ENCODE measurements at regions not wholly inside any gene's neighbourhood (a gene's known extent, or its start where the extent isn't known, plus 50 kb on each side); places are given as distances from the start of the nearest gene placed in this dataset.
"Not testable (repeated sequence)": the region's sequence is repeated elsewhere in the genome, so short reads cannot be mapped to it uniquely, and the experiment has no call there.

GRCh38 chrX:113802837-113803236, 781.0 kb upstream of the HTR2C start:
- Histone ChIP-seq H2AFZ (ENCODE audit: low read depth, low read length) (no peak overlapping the region), H3K27me3 (ENCODE audit: insufficient read depth, low read length) (no peaks in the 10 kb centered on the region), H3K9me3 (ENCODE audit: low read length) (no peaks in the 10 kb centered on the region), H3K4me3 (ENCODE audit: low read length) (no peak overlapping the region), H3K4me1 (ENCODE audit: insufficient read depth, low read length) (no peaks in the 10 kb centered on the region), H3K36me3 (ENCODE audit: insufficient read depth, low read length) (no peaks in the 10 kb centered on the region)

DNA sequence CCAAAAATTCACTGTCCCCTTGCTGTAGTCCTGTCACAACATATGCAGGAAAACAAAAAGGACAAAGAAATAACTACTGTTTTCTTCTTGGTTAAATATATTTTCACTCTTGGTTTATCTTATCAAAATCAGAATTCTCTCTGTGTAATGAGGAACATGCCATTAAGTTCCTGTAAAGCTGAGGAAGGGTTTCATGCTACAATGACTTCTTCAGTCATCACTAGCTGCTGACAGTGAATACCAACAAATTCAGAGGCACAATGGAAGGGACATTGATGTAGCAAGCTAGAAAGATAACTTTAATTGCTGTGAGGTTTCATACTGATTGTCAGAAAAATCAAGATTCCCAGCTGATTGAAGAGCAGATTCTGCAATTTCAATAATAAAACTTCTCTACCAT, 782.9 kb upstream of the HTR2C start:
- Histone ChIP-seq H3K36me3 (ENCODE audit: insufficient read depth, low read length) (no peaks in the 10 kb centered on the region), H3K9me3 (ENCODE audit: low read length) (no peaks in the 10 kb centered on the region)

GRCh38 chrX:113793563-113793962, 790.3 kb upstream of the HTR2C start:
- Histone ChIP-seq H3K36me3 (ENCODE audit: insufficient read depth, low read length) (no peaks in the 10 kb centered on the region), H3K4me3 (ENCODE audit: low read length) (no peak overlapping the region)

More for the DNA sequence above, 782.9 kb upstream of the HTR2C start:
- H3K4me3 ChIP-seq (ENCODE audit: low read length): no peak overlapping the region
- H3K27me3 ChIP-seq (ENCODE audit: insufficient read depth, low read length): no peaks in the 10 kb centered on the region
- H3K4me1 ChIP-seq (ENCODE audit: insufficient read depth, low read length): no peaks in the 10 kb centered on the region
- H2AFZ ChIP-seq (ENCODE audit: low read depth, low read length): no peak overlapping the region

GRCh38 chrX:113790987-113791386, 792.9 kb upstream of the HTR2C start:
- Histone ChIP-seq H3K9me3 (ENCODE audit: low read length) (no peaks in the 10 kb centered on the region), H3K36me3 (ENCODE audit: insufficient read depth, low read length) (no peaks in the 10 kb centered on the region), H3K4me3 (ENCODE audit: low read length) (no peak overlapping the region), H3K4me1 (ENCODE audit: insufficient read depth, low read length) (no peaks in the 10 kb centered on the region), H2AFZ (ENCODE audit: low read depth, low read length) (no peak overlapping the region), H3K27me3 (ENCODE audit: insufficient read depth, low read length) (peaks cover 5% of the 10 kb centered on the region)

More at GRCh38 chrX:113793563-113793962, 790.3 kb upstream of the HTR2C start:
- Histone ChIP-seq H3K4me1 (ENCODE audit: insufficient read depth, low read length) (no peaks in the 10 kb centered on the region), H3K27me3 (ENCODE audit: insufficient read depth, low read length) (peaks cover 3% of the 10 kb centered on the region), H2AFZ (ENCODE audit: low read depth, low read length) (no peak overlapping the region), H3K9me3 (ENCODE audit: low read length) (no peaks in the 10 kb centered on the region)

DNA sequence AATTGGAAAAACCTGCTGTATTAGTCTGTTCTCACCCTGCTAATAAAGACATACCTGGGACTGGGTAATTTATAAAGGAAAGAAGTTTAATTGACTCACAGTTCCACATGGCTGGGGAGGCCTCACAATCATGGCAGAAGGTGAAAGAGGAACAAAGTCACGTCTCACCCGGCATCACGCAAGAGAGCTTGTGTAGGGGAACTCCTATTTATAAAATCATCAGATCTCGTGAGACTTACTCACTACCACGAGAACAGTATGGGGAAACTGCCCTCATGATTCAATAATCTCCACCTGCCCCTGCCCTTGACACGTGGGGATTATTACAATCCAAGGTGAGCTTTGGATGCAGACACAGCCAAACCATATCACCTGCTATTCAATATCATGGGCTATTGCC, 799.1 kb upstream of the HTR2C start:
- H3K4me1 ChIP-seq (ENCODE audit: insufficient read depth, low read length); H3K4me3 ChIP-seq (ENCODE audit: low read length): not testable (repeated sequence)

GRCh38 chrX:113770806-113771205, 813.1 kb upstream of the HTR2C start:
- H3K36me3 ChIP-seq (ENCODE audit: insufficient read depth, low read length): no peaks in the 10 kb centered on the region
- no peaks in the 10 kb centered on the region for H3K9me3 ChIP-seq (ENCODE audit: low read length)
- H3K4me3 ChIP-seq (ENCODE audit: low read length): no peak overlapping the region
- peaks cover 3% of the 10 kb centered on the region for H3K27me3 ChIP-seq (ENCODE audit: insufficient read depth, low read length)
- H2AFZ ChIP-seq (ENCODE audit: low read depth, low read length): no peak overlapping the region
- no peaks in the 10 kb centered on the region for H3K4me1 ChIP-seq (ENCODE audit: insufficient read depth, low read length)

More for the DNA sequence above, 799.1 kb upstream of the HTR2C start:
- H3K9me3 ChIP-seq (ENCODE audit: low read length); H3K36me3 ChIP-seq (ENCODE audit: insufficient read depth, low read length); H3K27me3 ChIP-seq (ENCODE audit: insufficient read depth, low read length); H2AFZ ChIP-seq (ENCODE audit: low read depth, low read length): not testable (repeated sequence)

DNA sequence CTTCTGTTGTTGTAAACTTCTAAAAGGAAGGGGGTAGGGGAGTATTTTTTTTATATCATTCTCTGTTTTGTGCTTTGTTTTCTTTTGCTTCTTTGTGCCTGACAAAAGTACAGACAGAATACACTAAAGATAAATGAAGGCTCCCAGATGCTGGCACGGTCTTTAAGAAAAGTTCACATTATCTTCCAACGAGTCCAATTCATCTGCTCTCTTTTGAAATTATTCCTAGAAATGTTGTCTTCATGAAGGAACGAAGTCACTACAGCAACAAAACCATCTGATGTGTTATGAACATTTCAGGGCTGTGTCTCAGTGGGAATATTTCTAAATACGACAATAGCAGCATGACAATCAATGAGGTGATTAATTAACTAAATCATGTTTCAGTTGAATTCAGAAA, 813.8 kb upstream of the HTR2C start:
- Histone ChIP-seq H2AFZ (ENCODE audit: low read depth, low read length) (no peak overlapping the region), H3K9me3 (ENCODE audit: low read length) (no peaks in the 10 kb centered on the region), H3K4me3 (ENCODE audit: low read length) (no peak overlapping the region), H3K36me3 (ENCODE audit: insufficient read depth, low read length) (no peaks in the 10 kb centered on the region), H3K4me1 (ENCODE audit: insufficient read depth, low read length) (no peaks in the 10 kb centered on the region), H3K27me3 (ENCODE audit: insufficient read depth, low read length) (peaks cover 3% of the 10 kb centered on the region)

DNA sequence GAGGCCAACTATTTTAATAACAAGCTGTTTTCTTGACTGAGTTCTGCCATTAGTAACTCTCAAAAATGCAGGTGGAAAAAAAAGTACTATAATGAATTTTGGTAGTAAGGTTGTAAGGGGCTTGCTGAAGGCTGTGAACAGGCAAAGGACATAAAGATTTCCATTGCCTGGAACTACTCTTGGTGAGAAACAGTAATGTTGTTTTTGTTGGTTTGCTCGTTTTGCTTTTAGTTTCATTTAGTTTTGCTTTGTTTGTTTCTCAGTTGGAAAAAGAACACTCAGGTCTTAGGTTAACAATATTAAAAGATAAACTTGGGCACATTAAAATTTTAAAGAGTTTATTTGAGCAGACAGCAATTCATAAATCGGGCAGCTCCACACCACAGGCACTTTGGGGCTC, 824.5 kb upstream of the HTR2C start:
- Histone ChIP-seq H3K9me3 (ENCODE audit: low read length) (no peaks in the 10 kb centered on the region), H2AFZ (ENCODE audit: low read depth, low read length) (no peak overlapping the region), H3K27me3 (ENCODE audit: insufficient read depth, low read length) (peaks cover 4% of the 10 kb centered on the region), H3K4me1 (ENCODE audit: insufficient read depth, low read length) (no peaks in the 10 kb centered on the region), H3K36me3 (ENCODE audit: insufficient read depth, low read length) (no peaks in the 10 kb centered on the region), H3K4me3 (ENCODE audit: low read length) (no peak overlapping the region)

DNA sequence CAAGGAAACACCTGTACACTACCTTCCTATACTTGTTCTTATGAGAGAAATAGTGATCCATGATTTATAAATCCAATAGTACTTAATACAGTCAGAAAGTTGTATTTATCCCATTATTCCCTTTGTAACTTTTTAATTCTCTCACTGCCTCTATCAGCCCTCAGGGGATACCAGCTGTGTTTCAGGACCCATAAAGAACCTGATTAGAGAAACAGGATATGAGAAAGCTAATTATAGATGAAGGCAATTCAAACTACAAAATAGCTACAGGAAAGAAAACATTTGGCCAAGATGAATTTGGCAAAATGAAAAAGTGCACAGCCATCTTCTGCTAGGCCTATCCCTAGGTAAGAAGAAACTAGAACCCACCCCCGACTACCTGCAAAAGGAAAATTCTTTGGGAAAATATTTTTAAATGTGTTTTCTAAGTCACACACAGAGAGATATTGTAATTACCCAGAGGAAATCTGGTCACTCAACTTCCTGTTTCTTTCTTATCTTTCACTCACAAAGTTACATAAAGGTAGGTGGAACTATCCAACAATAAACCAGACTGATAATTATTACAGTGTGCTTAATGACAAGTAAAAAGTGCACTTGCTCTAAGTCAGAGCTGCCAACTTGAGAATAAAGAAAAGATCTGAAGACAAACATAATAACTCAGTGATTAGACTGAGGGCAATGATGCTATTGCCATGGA, 836.5 kb upstream of the HTR2C start:
- no peaks in the 10 kb centered on the region for H3K4me1 ChIP-seq (ENCODE audit: insufficient read depth, low read length)
- no peaks in the 10 kb centered on the region for H3K9me3 ChIP-seq (ENCODE audit: low read length)
- H3K4me3 ChIP-seq (ENCODE audit: low read length): no peak overlapping the region
- no peaks in the 10 kb centered on the region for H3K36me3 ChIP-seq (ENCODE audit: insufficient read depth, low read length)
- no peak overlapping the region for H2AFZ ChIP-seq (ENCODE audit: low read depth, low read length)
- H3K27me3 ChIP-seq (ENCODE audit: insufficient read depth, low read length): no peaks in the 10 kb centered on the region

- no peaks in the 10 kb centered on the region for H3K4me1 ChIP-seq (ENCODE audit: insufficient read depth, low read length)
- no peak overlapping the region for H2AFZ ChIP-seq (ENCODE audit: low read depth, low read length)
- H3K27me3 ChIP-seq (ENCODE audit: insufficient read depth, low read length): no peaks in the 10 kb centered on the region
- no peaks in the 10 kb centered on the region for H3K9me3 ChIP-seq (ENCODE audit: low read length)
- no peaks in the 10 kb centered on the region for H3K36me3 ChIP-seq (ENCODE audit: insufficient read depth, low read length)
- H3K4me3 ChIP-seq (ENCODE audit: low read length): no peak overlapping the region
These were observed 840.8 kb upstream of the HTR2C start for GRCh38 chrX:113743069-113743468.

- Histone ChIP-seq H3K36me3 (ENCODE audit: insufficient read depth, low read length) (no peaks in the 10 kb centered on the region), H3K27me3 (ENCODE audit: insufficient read depth, low read length) (no peaks in the 10 kb centered on the region), H3K9me3 (ENCODE audit: low read length) (no peaks in the 10 kb centered on the region), H3K4me1 (ENCODE audit: insufficient read depth, low read length) (no peaks in the 10 kb centered on the region), H2AFZ (ENCODE audit: low read depth, low read length) (no peak overlapping the region), H3K4me3 (ENCODE audit: low read length) (no peak overlapping the region)
These were observed 842.1 kb upstream of the HTR2C start for GRCh38 chrX:113741744-113742143.

DNA sequence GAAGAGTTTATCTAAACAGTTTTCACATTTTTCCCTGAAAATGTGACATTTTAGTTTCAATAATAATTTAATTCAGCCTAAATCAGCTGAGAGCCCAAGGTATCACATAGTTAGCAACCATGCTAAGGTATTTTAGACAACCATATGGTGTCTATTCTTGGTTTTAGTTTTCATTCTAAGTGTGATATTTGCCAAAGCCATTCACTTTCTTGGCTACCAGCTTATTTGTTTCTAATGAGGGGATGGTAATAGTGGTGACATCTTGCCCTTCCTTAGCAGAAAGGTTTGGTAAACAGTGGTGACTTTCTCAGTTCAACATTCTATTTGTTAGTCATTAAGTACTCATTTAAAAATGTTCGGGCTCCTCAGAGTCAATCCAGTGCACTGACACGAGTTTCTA, 854.9 kb upstream of the HTR2C start:
- Histone ChIP-seq H3K27me3 (ENCODE audit: insufficient read depth, low read length) (no peaks in the 10 kb centered on the region), H3K36me3 (ENCODE audit: insufficient read depth, low read length) (no peaks in the 10 kb centered on the region), H3K9me3 (ENCODE audit: low read length) (no peaks in the 10 kb centered on the region), H2AFZ (ENCODE audit: low read depth, low read length) (no peak overlapping the region), H3K4me3 (ENCODE audit: low read length) (no peak overlapping the region), H3K4me1 (ENCODE audit: insufficient read depth, low read length) (no peaks in the 10 kb centered on the region)

GRCh38 chrX:113726898-113727297, 857.0 kb upstream of the HTR2C start:
- H3K27me3 ChIP-seq (ENCODE audit: insufficient read depth, low read length): no peaks in the 10 kb centered on the region
- no peaks in the 10 kb centered on the region for H3K4me1 ChIP-seq (ENCODE audit: insufficient read depth, low read length)
- H3K4me3 ChIP-seq (ENCODE audit: low read length): no peak overlapping the region
- no peaks in the 10 kb centered on the region for H3K36me3 ChIP-seq (ENCODE audit: insufficient read depth, low read length)
- no peaks in the 10 kb centered on the region for H3K9me3 ChIP-seq (ENCODE audit: low read length)
- H2AFZ ChIP-seq (ENCODE audit: low read depth, low read length): no peak overlapping the region

DNA sequence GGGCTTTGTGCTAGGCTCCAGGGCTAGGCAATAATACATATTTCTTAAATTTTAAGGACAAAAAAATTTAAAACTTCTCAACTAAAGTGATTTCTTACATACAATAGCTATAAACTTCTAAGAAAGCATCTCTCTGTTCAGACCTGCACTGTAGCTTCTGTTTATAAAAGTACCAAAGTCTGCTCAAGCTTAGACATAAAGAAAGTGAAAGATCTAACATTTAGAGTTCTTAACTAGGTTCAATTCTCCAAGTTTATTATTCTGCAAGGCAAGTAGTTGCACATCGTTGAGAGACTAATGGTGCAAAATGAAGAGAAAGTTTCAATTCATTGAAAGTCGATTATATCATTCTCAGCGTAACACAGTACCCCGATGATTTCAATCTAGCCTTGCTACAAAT, 857.4 kb upstream of the HTR2C start:
- Histone ChIP-seq H3K27me3 (ENCODE audit: insufficient read depth, low read length) (no peaks in the 10 kb centered on the region), H3K4me3 (ENCODE audit: low read length) (no peak overlapping the region), H3K4me1 (ENCODE audit: insufficient read depth, low read length) (no peaks in the 10 kb centered on the region), H3K9me3 (ENCODE audit: low read length) (no peaks in the 10 kb centered on the region), H3K36me3 (ENCODE audit: insufficient read depth, low read length) (no peaks in the 10 kb centered on the region), H2AFZ (ENCODE audit: low read depth, low read length) (no peak overlapping the region)

Data from neuron (in vitro differentiated cells).